ENCODE measurements at regions not wholly inside any gene's neighbourhood (a gene's known extent, or its start where the extent isn't known, plus 50 kb on each side); places are given as distances from the start of the nearest gene placed in this dataset.
A peak's percentile ranks its signal among the peaks of the same experiment; 100 is the strongest.

- Histone ChIP-seq H3K4me1 (peaks cover 0 to 4% (median 0%) of the 10 kb centered on the region in 12 donors), H3K27ac (no peak overlapping the region), H3K27me3 (no peaks in the 10 kb centered on the region), H3K4me3 (no peak overlapping the region), H3K36me3 (no peaks in the 10 kb centered on the region), H3K9me3 (peaks cover 0 to 2% (median 0%) of the 10 kb centered on the region in 12 donors)
- WGBS, 4 donors: 40 to 61% (median 52%) methylated on average over 1 of the region's 1 CpG
- ATAC-seq (no peak), DNase-seq (no peak)
- no peak for TF ChIP-seq POLR2A (IDR thresholded peaks at IDR 0.05)
- no peak for TF ChIP-seq CTCF (IDR thresholded peaks at IDR 0.05)
- intact Hi-C loops (cut with DNase I): no loop called here
Measured at GRCh38 chr6:156150391-156150790, 626.8 kb upstream of the ARID1B start.

- 72 to 76% (median 73%) methylated on average over 6 to 7 of the region's 7 CpGs for WGBS, 4 donors
- no peak for TF ChIP-seq POLR2A (IDR thresholded peaks at IDR 0.05)
- no peak for TF ChIP-seq CTCF (IDR thresholded peaks at IDR 0.05)
- no peaks in the 10 kb centered on the region for H3K27me3 ChIP-seq
- no peaks in the 10 kb centered on the region for H3K4me1 ChIP-seq
- H3K36me3 ChIP-seq: no peaks in the 10 kb centered on the region
- DNase-seq: no peak
- no peak overlapping the region for H3K4me3 ChIP-seq
- H3K9me3 ChIP-seq: peaks cover 0 to 13% (median under 1%) of the 10 kb centered on the region in 12 donors
- no peak for ATAC-seq
- H3K27ac ChIP-seq: no peak overlapping the region
- intact Hi-C loops (cut with DNase I): no loop called here
Measured at GRCh38 chr6:156146891-156147290, 630.3 kb upstream of the ARID1B start.

- no peaks in the 10 kb centered on the region for H3K27me3 ChIP-seq
- no peaks in the 10 kb centered on the region for H3K36me3 ChIP-seq
- H3K4me1 ChIP-seq: peaks cover 0 to 4% (median 0%) of the 10 kb centered on the region in 12 donors
- DNase-seq (no peak), ATAC-seq (peak; percentile 42 to 77 (median 55))
- no peak overlapping the region for H3K27ac ChIP-seq
- H3K9me3 ChIP-seq: peaks cover 0 to 30% (median 0%) of the 10 kb centered on the region in 12 donors
- intact Hi-C loops (cut with DNase I): no loop called here
- H3K4me3 ChIP-seq: no peak overlapping the region
- WGBS, 4 donors: 62 to 66% (median 65%) methylated on average over 6 of the region's 6 CpGs
- no peak for TF ChIP-seq POLR2A (IDR thresholded peaks at IDR 0.05)
- no peak for TF ChIP-seq CTCF (IDR thresholded peaks at IDR 0.05)
Measured at GRCh38 chr6:156131221-156131903, 645.8 kb upstream of the ARID1B start.

GRCh38 chr6:156126535-156126934 is 650.6 kb upstream of the ARID1B start:
- Histone ChIP-seq H3K36me3 (no peaks in the 10 kb centered on the region), H3K9me3 (no peaks in the 10 kb centered on the region), H3K4me1 (peaks cover 0 to 5% (median 0%) of the 10 kb centered on the region in 12 donors), H3K4me3 (no peak overlapping the region), H3K27me3 (no peaks in the 10 kb centered on the region), H3K27ac (no peak overlapping the region)
- intact Hi-C loops (cut with DNase I): no loop called here
- ATAC-seq (no peak), DNase-seq (no peak)
- TF ChIP-seq CTCF (IDR thresholded peaks at IDR 0.05) (no peak), POLR2A (IDR thresholded peaks at IDR 0.05) (no peak)
- WGBS, 4 donors: 67 to 73% (median 69%) methylated on average over 5 of the region's 5 CpGs
